ENCODE measurements at regions not wholly inside any gene's neighbourhood (a gene's known extent, or its start where the extent isn't known, plus 50 kb on each side); places are given as distances from the start of the nearest gene placed in this dataset.
"Not testable (repeated sequence)": the region's sequence is repeated elsewhere in the genome, so short reads cannot be mapped to it uniquely, and the experiment has no call there.

DNA sequence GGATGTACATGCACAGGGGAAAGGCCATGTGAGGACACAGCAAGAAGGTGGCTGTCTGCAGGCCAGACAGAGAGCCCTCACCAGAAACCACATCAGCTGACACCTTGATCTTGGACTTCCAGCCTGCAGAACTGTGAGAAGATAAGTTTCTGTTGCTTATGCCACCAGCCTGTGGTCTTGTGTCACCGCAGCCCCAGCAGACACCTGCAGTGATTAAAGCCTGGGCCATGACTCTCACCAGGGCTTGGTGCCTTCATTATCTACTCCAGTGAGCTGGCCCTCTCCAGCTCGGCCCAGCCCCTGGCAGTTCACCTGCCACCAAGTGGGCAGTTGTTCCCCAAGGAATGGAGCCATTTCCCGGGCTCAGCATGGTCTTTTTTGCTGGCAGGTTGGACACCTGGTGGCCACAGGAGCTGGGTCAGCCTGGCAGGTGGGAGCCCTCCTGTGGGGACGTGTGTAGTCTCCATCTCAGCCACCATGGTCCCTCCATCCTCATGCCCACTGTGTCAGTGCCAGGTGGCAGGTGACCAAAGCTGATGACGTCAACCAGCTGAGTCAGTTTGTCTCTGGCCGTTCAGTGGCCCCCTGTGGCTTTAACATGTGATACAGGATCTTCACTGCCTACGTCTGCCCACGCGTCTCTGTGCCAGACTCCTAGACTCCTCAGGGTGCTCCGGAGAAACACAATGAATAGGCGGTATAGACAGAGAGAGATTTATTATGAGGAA, 99.9 kb upstream of the PPP1R26 start:
- TF ChIP-seq CTCF (IDR thresholded peaks at IDR 0.05; ENCODE audit: insufficient read depth, low read depth, low read length), result no peak
- Histone ChIP-seq H3K4me3 (ENCODE audit: low read depth, low read length) (no peak overlapping the region), H3K27me3 (ENCODE audit: control insufficient read depth, insufficient read depth, low read length) (no peaks in the 10 kb centered on the region), H3K36me3 (ENCODE audit: control insufficient read depth, insufficient read depth, low read length) (no peaks in the 10 kb centered on the region)
- POLR2A ChIA-PET, result no interaction called here
- DNase-seq (ENCODE audit: low read depth), result no peak
- CTCF ChIA-PET, result no interaction called here

- TF ChIP-seq CTCF (IDR thresholded peaks at IDR 0.05; ENCODE audit: insufficient read depth, low read depth, low read length), result no peak
- POLR2A ChIA-PET, result no interaction called here
- no peak for DNase-seq (ENCODE audit: low read depth)
- Histone ChIP-seq H3K4me3 (ENCODE audit: low read depth, low read length) (no peak overlapping the region), H3K36me3 (ENCODE audit: control insufficient read depth, insufficient read depth, low read length) (no peaks in the 10 kb centered on the region), H3K27me3 (ENCODE audit: control insufficient read depth, insufficient read depth, low read length) (no peaks in the 10 kb centered on the region)
- CTCF ChIA-PET, result no interaction called here
These were observed 99.1 kb upstream of the PPP1R26 start for GRCh38 chr9:135380311-135380960.

DNA sequence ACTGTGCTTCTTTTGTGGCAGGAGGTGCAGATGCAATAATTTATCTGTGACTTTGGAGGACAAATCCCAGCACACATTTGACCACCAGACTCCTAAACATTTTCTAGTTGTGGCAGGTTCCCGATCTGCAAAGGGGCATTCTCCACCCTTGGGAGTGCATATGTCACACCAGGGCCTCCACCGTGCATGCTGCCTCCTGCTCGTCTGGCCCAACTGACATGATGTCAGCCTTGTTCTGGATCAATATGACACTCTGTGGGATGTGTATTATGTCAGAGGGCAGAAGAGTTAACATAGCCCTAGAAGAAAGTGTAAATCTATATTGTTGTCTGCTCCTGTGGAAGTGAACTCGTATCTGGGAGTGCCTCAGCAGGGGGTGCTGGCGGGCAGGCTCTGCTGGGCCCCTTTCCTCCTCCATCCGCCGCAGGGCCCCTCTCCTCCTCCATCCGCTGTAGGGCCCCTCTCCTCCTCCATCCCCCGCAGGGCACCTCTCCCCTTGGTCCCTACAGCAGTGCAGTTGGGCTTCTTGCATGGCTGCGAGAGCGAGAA, 97.7 kb upstream of the PPP1R26 start:
- ChIA-PET CTCF (no interaction called here), POLR2A (no interaction called here)
- TF ChIP-seq CTCF (IDR thresholded peaks at IDR 0.05; ENCODE audit: insufficient read depth, low read depth, low read length), result no peak
- Histone ChIP-seq H3K4me3 (ENCODE audit: low read depth, low read length) (no peak overlapping the region), H3K36me3 (ENCODE audit: control insufficient read depth, insufficient read depth, low read length) (no peaks in the 10 kb centered on the region), H3K27me3 (ENCODE audit: control insufficient read depth, insufficient read depth, low read length) (no peaks in the 10 kb centered on the region)
- DNase-seq (ENCODE audit: low read depth), result no peak

- Histone ChIP-seq H3K27me3 (ENCODE audit: control insufficient read depth, insufficient read depth, low read length) (no peaks in the 10 kb centered on the region), H3K36me3 (ENCODE audit: control insufficient read depth, insufficient read depth, low read length) (no peaks in the 10 kb centered on the region), H3K4me3 (ENCODE audit: low read depth, low read length) (no peak overlapping the region)
- no peak for DNase-seq (ENCODE audit: low read depth)
- CTCF ChIA-PET, result no interaction called here
- POLR2A ChIA-PET, result no interaction called here
- no peak for TF ChIP-seq CTCF (IDR thresholded peaks at IDR 0.05; ENCODE audit: insufficient read depth, low read depth, low read length)
These were observed 95.4 kb upstream of the PPP1R26 start for GRCh38 chr9:135384226-135384625.

GRCh38 chr9:135384815-135385405, 94.7 kb upstream of the PPP1R26 start:
- H3K4me3 ChIP-seq (ENCODE audit: low read depth, low read length); POLR2A ChIA-PET; CTCF ChIA-PET; H3K27me3 ChIP-seq (ENCODE audit: control insufficient read depth, insufficient read depth, low read length); DNase-seq (ENCODE audit: low read depth); H3K36me3 ChIP-seq (ENCODE audit: control insufficient read depth, insufficient read depth, low read length): not testable (repeated sequence)
